ENCODE measurements at regions not wholly inside any gene's neighbourhood (a gene's known extent, or its start where the extent isn't known, plus 50 kb on each side); places are given as distances from the start of the nearest gene placed in this dataset.

DNA sequence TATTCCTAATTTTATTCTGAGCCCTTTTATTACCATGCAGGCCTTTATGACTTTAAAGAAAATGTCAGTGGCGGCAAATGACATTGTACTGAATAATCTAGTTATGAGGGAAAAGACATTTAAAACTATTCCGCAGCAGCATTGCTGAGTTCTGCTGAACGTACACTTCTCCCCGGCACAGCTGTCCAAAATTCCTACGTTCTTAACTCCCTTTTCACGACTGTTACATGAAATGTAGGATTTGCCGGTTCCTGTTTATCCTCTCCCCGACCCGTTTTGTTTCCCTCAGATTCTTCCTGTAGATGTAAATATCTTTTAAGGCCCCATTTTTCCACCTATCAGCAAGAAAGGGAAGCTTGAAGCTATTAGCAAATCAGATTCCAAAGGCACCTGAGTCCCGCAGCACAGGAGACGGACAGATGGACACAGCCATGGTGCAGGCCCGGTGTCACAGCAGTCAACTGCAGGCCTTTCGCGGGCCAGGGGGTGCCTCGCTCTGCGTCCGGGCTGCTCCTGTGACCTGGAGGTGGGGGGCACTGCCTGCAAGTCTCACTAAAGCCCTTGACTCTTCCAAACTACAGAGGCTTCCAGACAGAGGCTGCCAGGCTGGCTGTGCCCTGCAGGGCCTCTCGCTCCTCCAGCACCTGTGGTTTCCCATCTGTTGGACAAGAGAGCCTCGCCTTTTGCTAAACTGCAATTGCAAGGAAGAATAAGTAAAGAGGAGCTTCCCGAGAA is 485.0 kb upstream of the MGMT start:
- no peak for DNase-seq

DNA sequence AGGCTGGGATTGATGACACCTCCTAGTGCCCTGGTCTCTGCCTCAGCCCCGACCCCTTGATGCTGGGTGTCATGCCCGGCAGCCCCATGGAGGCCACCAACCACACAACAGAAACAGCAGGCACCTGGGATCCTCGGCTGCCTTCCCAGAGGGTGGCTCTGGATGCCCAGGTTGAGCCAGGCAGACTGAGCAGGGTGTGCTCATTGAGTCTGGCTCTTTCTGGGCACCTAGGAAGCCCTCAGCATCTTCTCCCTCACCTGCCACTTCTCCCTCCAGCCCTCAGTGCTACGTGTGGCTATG is 484.5 kb upstream of the MGMT start:
- DNase-seq = no peak

DNA sequence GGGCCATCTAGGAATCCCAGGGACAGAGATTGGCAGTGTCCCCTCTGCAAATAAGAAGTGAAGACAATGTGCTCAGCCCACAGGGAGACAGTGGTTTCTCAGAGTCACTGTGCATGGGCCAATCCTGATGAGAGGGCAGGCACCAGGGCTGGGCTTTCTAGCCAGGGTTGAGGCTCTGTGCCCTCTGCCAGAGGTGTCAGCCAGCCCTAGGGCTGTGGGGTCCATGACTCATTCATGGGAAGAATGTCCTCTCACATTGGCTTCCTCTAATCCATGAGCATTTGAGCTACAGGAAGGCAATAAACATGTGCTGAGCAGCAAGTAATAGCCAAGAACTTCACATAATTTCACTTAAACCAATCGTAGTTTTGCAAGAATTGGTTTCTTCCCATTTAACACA is 482.0 kb upstream of the MGMT start:
- no peak for DNase-seq

DNA sequence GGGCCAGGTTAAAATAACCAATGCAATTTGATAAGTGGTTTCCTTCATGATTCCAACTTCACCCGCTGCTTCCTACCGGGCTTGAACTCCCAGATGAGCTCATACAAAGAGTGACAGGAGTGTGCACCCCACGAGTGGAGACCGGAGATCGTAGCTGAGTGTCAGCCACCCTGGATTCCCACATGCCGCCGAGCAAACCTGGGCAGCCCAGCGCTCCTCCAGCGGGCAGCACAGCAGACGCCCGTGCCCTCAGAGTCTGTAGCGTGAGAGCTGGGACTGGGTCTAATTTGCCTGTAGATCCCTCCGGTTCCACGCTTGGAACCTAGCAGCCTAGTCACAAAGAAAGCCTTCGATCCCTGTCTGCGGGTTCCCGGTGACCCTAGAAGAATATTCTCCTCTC is 476.1 kb upstream of the MGMT start:
- no peak for DNase-seq

DNA sequence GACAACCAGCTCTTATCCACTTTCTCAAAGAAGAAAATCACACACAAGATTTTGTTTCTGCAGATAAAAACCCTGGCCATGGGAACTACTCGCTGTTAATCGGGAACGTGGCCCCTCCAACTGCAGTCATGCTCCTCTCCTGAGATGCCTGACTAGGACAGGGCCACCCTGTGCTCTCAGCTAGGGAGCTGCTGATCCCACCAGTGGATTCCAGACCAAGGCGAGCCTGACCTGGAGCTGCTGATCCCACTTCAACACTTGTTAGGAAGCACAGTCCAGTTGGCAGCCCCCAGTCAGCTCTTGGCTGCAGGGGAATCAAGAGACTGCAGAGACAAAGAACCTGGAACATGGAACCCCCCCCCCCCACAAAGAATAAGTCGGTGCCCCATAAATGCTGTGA is 474.3 kb upstream of the MGMT start:
- DNase-seq = no peak

DNA sequence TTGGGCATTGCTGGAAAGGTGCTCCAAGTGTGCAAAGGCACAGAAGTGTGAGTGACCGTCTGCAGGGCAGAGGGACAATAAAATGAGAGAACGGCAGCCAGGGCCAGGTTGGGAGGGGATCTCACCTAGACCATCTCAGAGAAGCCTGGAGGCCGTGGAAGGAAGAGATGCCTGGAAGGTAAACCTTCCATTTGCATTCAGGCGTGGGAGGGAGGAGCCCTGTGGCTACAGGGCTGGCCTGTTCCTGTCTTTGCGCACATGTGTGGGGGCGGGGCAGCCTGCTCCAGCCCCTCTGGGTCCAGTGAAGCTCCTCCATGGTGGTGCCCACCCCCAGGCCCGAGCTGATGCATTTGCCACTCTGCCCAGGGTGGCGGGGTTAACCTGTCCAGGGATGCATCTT is 473.6 kb upstream of the MGMT start:
- no peak for DNase-seq

DNA sequence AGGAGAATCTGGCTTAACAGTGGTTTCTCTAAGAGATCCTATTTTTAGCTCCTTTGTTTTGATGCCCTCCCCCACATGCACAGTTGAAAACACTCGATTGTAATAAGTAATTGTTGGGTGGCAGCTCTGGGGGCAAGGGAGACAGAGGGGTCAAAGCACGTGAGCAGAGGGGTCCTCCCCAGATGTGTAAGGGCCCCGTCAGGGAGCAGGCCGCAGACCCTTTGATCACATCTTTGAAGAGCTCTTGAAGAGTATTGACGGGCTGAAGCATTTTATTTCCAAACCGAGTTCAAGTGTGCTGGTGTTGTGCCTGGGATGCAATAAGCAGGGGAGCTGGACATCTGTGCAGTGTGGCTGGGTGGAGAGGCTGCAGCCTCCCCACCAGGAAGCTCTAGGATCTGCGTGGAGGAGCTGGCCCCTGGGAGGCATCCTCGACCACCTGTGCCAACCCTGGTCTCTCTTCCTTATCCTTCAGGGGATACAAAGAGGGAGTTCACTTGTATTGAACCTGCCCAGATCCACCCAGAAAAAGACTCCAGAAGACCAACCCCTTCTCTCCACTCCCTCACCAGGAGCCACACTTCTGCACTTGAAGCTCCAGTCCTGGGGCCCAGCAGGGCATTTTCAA is 473.0 kb upstream of the MGMT start:
- no peak for DNase-seq

DNA sequence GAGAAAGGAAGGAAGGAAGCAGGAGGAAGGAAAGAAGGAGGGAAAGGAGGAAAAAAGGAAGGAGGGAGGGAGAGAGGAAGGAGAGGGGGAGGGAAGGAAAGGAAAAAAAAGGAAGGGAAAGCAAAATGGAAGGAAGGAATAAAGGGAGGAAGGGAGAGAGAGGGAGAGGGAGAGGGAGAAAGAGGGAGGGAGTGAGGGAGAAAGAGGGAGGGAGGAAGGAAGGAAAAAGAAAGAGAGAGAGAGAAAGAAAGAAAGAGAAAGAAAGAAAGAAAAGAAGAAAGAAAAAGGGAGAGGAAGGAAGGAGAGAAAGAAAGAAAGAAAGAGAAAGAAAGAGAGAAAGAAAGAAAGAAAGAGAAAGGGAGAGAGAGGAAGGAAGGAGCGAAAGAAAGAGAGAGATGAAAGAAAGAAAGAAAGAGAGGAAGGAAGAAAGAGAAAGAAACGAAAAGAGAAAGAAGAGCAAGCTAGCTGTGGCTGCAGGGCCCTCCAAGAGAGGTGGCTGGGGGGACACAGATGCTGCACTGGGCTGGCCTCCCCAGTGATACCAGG is 472.4 kb upstream of the MGMT start:
- DNase-seq = no peak

DNA sequence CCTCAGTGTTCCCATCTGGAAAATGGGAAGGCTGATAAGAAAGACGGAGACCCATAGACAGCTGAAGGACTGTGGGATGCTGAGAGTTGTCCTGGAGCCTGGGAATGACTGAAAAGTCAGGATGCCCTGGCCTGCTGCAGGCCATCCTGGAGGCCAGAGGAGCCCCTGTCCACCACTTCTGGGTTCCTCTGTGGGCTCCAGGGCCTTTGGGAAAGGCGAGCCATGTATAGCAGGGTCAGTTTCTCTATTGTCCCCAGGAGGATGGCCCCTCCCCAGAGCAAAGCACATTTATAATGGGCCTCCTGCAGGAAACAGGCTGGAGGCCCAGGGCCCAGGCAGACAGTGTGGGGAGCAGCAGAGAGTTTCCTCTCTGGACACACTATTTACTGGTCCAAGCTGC is 471.4 kb upstream of the MGMT start:
- no peak for DNase-seq

DNA sequence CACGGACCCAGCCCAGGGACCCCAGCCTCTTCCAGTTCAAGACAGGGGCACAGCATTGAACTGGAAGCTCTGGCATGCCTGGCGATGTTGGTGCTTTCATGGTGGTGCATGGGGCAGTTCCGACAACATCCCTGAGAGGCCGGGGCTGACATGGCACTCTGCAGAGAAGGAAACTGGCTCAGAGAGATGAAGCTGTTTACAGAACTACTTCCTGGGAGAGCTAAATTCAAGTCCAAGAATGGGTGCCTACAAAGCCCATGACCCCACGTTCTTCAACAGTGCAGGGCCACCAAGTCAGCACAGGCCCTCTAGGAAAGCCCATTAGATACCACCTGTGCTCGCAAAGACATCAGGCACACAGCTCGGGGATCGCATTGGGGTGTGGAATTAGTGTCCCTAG is 470.9 kb upstream of the MGMT start:
- DNase-seq = no peak

DNA sequence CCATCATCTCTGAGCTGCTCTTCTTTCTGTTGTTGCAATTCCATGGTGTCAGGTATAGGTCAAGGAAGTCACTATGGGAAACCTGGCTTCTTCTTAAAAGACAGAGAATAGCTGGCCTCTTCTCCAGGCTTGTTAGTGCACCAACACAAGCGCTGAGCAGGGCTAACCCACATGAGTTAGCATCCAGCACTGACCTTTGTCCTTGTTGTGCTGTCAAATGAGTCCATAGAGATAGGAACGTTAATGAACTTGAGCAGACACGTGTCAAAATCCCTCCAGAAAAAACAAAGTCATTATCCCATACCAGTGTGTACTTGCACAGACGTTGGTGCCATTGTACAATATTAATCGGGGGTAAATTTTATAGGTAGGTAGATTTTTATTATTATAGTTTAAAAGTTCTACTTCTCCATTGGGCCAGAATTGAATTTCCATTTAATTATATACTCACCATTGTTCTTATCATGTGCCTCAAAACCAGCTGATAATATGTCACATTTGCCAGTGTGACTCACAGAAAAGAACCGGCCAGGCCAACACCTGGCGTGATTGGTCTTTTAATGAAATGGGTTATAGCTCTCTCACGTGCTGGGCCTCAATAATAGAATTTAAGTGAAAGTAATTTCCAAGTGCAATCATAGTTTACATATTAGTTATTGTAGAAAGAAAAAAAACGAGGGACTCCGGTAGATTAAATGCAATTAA is 468.8 kb upstream of the MGMT start:
- DNase-seq = no peak

DNA sequence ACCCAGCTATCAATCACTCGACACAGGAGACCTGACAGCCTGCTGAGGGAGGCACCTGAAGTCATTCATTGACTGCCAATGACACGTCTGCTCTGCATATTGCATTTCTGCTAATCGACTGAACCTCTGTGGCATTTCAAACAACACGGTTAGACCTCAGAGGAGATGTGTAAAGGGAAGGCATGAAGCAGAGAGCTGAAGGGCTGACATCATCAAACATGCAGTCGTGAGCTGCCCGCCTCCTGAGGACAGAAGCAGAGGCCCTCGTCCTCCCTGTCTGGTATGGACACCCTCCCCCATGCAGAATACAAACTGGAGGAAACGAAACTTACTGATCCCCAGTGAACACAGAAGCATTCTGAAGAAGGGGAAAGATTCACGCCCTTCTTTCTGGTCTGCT is 462.6 kb upstream of the MGMT start:
- no peak for DNase-seq

DNA sequence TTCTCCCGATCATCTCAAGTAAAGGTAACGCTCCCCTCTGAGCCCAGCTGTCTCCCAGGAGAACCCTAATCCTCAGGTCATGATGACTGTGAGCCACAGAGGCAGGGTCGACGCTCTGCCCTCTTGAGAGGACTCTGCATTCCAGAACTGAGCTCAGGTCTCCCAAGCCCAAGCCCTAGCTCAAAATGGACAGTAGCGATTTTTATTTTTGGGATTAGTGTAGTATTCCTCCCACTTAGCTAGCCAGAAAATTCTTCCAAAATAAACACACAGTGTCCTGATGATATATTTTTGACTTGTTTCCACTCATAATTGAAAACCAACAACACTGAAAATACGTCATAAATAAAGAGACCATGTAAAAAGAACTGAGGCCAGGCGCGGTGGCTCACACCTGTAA is 462.0 kb upstream of the MGMT start:
- no peak for DNase-seq

DNA sequence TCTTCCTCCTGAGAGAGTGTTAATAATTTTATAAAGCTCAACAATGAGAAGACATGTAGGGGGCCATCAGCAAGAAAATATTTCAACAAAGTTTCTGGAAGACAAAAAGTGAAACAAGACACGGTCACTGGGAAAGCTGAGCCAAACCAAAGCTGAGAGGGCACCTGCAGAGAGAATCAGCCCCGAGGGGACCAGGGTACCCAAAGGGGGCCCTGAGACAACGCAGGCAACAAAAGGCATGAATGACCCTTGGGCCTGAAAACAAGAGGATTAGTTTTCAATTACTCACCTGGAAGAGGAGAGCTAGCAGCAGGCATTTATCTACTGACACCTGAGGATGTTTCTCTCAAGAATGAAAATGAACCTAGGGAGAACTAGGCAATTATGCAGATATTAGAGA is 461.2 kb upstream of the MGMT start:
- no peak for DNase-seq

DNA sequence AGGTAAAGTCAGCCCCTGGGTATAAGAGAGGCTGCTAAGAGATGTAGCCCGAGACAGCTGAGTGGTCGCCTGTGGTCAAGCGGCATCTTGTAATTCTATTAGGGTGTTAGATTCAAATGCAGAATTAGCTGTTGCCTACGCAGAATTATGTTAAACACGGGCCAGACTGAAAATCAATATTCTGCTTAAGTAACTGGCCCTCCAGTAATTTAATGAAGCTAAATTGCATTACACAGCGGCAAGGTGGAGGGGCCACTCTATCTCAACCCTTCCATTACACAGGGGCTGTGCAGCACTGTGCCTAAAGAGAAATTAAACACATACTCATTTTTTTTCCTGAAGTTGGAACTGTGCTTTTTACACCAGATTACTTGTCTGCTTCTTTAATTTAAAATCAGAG is 448.5 kb upstream of the MGMT start:
- DNase-seq = no peak

DNA sequence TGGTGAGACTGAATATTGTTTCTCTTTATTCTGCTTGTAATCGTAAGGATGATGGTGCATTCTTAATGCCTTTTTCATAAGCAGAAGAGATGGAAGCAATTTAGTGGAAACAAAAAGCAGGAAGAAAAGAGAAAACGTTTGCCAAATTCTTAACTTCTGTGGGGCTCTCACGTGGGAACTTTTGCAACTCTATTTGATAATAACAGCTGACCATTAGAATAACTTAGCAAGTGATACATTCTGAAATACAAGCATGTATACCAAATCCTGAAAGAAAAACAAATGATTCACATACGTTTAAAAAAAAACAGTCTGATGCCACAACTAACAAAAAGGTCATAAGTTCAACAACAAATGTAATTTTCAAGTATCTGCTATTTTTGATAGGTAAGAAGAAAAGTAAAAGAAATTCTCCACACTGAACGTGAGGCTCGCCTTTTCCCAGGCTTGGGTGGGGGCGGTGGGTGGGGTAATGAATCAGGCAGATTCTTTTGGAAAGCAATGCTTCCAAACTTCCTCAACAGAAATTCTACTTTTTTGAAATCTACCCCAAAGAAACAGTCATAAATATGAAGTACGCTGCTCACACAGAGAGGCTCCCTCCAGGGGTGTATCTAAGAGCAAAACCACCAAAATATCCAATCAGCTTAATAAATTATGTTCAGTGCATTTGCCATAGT is 446.2 kb upstream of the MGMT start:
- no peak for DNase-seq

DNA sequence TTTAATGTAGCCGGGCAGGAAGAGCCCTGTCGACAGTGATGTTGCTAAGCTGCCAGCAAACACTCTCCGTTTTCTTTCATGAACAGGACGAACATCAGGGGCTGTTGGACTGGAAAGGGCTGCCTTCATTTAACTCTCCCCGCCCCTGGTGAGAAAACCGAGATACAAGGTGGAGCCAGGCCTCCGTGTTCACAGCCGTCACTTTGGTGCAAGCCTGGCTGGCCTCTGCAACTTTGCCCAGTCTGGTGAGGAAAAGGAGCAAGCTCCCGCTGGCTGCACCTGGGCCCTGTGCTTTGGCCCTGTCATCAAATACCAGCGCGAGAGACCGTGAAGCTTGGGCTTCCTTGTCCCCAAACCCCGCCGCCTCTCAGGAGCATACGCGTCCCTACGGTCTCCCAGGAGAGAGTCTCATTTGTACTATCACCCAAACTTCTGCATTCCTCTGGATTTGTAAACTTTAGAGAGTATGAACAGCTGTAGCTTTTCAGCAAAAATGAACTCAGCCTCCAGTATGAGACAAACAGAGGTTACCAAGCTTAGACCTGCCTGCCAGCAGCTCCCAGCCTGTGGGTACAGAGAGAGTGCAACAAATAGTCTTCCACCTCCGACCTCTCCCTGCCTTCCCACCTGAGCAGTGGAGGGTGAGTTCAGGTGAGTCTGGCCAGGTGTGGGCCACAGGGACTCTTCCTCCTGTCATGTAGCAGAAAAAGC is 445.3 kb upstream of the MGMT start:
- no peak for DNase-seq

DNA sequence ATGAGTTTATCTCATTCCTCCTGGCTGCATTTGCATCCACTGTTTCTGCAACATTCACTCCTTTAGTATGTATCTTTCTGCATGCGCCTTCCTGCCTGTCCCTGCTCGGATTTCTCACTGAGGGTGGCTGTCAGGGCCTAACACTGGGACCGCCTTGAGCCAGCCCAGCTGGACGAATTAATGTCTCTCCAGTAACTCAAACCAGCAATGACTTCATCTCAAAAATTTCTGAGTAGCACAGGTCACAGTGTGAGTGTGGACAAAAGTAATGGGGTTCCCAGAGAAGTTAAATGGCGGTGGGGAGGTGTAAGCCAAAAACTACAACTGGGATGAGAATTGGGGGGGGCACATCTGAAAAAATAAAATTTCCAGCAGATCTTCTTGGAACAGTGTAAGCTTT is 444.0 kb upstream of the MGMT start:
- DNase-seq = peak in 7 of 58 donors; percentile 1 to 14 (median 9)

DNA sequence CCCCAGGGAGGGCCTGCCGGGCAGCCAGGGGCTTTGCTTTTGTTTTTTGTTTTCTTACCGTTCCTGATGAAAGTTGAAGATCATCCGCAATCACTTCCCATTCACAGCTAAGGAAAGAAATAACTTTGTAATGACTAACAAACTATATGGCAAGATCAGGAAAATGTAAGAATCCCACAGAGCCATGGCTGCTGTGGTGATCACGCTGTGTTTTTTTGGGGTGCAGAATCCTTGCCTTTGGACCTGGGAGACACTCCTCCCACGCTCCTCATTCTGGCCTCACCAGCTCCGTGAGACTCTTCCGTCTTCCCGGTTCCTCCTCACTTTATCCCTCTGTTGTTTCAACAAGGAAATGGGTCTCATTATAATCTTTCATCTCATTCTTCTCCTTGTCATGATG is 443.0 kb upstream of the MGMT start:
- no peak for DNase-seq

DNA sequence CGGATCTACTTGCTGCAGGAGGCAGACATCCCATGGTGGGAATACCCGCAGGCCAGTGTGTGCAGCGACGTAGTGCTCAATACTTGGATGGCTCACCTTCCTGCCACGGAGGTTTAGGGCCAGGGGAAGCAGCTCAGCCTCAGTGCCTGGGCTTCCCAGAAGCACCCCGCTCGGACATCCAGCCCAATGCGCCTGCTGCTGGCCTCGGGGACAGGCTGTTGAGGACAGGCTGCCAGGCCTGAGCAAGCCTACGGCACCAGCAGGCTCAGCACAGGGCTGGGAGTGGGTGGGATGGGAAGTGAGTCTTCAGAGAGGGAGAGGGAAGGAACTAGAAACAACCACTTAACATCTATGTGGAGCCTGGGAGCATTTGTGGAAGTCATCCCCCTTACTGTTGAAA is 441.3 kb upstream of the MGMT start:
- no peak for DNase-seq

DNA sequence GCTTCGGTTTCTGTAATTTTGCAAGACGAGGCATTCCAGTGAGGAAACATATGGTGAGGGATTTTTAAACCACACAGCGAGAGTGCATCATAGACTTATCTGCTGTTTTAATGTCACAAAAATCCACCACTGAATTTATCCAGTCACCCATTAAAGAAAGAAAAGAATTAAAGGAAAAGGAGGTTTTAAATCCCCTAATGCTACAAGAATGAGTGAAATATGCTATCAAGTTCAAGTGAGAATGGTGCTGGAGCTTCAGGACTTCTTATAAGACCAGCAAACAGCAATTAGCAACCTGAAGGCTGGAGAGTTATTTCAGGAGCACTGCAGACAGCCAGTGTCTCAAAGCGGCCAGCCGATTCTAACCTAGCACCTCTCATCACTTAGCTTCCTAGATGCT is 439.1 kb upstream of the MGMT start:
- no peak for DNase-seq

DNA sequence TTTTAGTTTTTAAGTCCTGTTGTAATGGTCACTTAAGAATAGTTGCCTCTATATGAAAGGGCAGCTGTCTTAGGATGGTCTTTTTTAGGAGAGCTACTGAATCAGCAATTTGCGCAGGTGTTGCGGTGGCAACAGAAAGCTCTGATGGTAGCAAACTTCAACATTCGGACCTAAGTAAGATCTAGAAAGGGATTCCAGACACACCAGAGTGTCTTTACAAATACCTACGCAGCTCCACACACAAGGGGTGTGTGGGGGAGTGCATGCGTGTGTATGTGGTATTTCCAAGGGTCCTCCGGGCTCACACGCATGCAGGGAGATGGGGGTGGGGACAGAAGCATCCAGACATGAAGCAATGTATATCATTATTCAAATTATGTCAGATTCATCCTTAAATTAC is 438.6 kb upstream of the MGMT start:
- no peak for DNase-seq

Data from anterior cingulate cortex (tissue), 58 donors.